Mesendoderm (in vitro differentiated cells): ENCODE measurements at regions not wholly inside any gene's neighbourhood (a gene's known extent, or its start where the extent isn't known, plus 50 kb on each side); places are given as distances from the start of the nearest gene placed in this dataset.

ENCODE experiments used
- DNase-seq: peaks from one replicate; pipeline ENCODE4 v3.0.0; 2013
- H2AK5ac ChIP-seq: 2 replicates; pipeline ENCODE4 v1.6.1; 2013; ENCODE audit warnings: low read length, inconsistent platforms
- H2BK120ac ChIP-seq: 2 replicates; pipeline ENCODE4 v1.6.1; 2013; ENCODE audit warnings: low read depth, mild to moderate bottlenecking, low read length, moderate library complexity, mixed read lengths
- H2BK15ac ChIP-seq: replicated peaks from 2 replicates; pipeline ENCODE4 v1.6.1; 2013; ENCODE audit warnings: low read depth, mild to moderate bottlenecking, moderate library complexity
- H2BK5ac ChIP-seq: 2 replicates; pipeline ENCODE4 v1.6.1; 2013; ENCODE audit warnings: low read length, inconsistent platforms
- H3K18ac ChIP-seq: 2 replicates; pipeline ENCODE4 v1.6.1; 2013; ENCODE audit warnings: mild to moderate bottlenecking, low read length, mixed read lengths
- H3K23ac ChIP-seq: one replicate; pipeline ENCODE4 v1.6.1; 2013; ENCODE audit warnings: low read length
- H3K27ac ChIP-seq: 2 replicates; pipeline ENCODE4 v1.5.1; 2013; ENCODE audit warnings: low read depth, mild to moderate bottlenecking, inconsistent platforms, low read length, moderate library complexity
- H3K27me3 ChIP-seq: 2 replicates; pipeline ENCODE4 v1.6.1; 2013; ENCODE audit warnings: low read length, control low read depth, mild to moderate bottlenecking, inconsistent platforms; ENCODE audit not compliant: insufficient read depth, poor library complexity
- H3K36me3 ChIP-seq: 2 replicates; pipeline ENCODE4 v1.6.1; 2013; ENCODE audit warnings: low read length, inconsistent platforms; ENCODE audit not compliant: control insufficient read depth, insufficient read depth
- H3K4ac ChIP-seq: one replicate; pipeline ENCODE4 v1.6.1; 2013; ENCODE audit warnings: low read depth, mild to moderate bottlenecking, low read length, moderate library complexity
- H3K4me1 ChIP-seq: 2 replicates; pipeline ENCODE4 v1.6.1; 2013; ENCODE audit warnings: low read depth, low read length, inconsistent platforms; ENCODE audit not compliant: control insufficient read depth
- H3K4me2 ChIP-seq: 2 replicates; pipeline ENCODE4 v1.6.1; 2013; ENCODE audit warnings: low read length
- H3K4me3 ChIP-seq: 2 replicates; pipeline ENCODE4 v1.5.1; 2013; ENCODE audit warnings: mild to moderate bottlenecking, low read length
- H3K56ac ChIP-seq: one replicate; pipeline ENCODE4 v1.6.1; 2013; ENCODE audit warnings: low read length
- H3K79me1 ChIP-seq: 2 replicates; pipeline ENCODE4 v1.6.1; 2013; ENCODE audit warnings: low read length, inconsistent platforms
- H3K79me2 ChIP-seq: 2 replicates; pipeline ENCODE4 v1.6.1; 2013; ENCODE audit warnings: mild to moderate bottlenecking, low read length; ENCODE audit not compliant: control insufficient read depth, insufficient read depth
- H3K9ac ChIP-seq: 2 replicates; pipeline ENCODE4 v1.6.1; 2013; ENCODE audit warnings: low read length, inconsistent platforms
- H4K5ac ChIP-seq: one replicate; pipeline ENCODE4 v1.6.1; 2013; ENCODE audit warnings: low read length
- H4K8ac ChIP-seq: one replicate; pipeline ENCODE4 v1.6.1; 2013; ENCODE audit warnings: low read depth, mild to moderate bottlenecking, control low read depth, low read length, moderate library complexity
- WGBS: extraction: QIAGEN DNeasy Blood & Tissue Kit; methylation state at CpG from one replicate; pipeline ENCODE4 v1.1.7; 2013; ENCODE audit warnings: low lambda C conversion rate, missing lambda C conversion rate; ENCODE audit not compliant: insufficient coverage; ENCODE audit errors: extremely low coverage; 5-methylcytosine and 5-hydroxymethylcytosine counted together

- H3K79me1 ChIP-seq: no peaks in the 10 kb centered on the region
- DNase-seq: no peak
- H3K36me3 ChIP-seq: no peaks in the 10 kb centered on the region
- H2BK5ac ChIP-seq: no peak overlapping the region
- no peaks in the 10 kb centered on the region for H3K79me2 ChIP-seq
- no peak overlapping the region for H2BK15ac ChIP-seq
- no peak overlapping the region for H4K8ac ChIP-seq
- no peak overlapping the region for H3K56ac ChIP-seq
- no peaks in the 10 kb centered on the region for H3K27me3 ChIP-seq
- no peak overlapping the region for H3K18ac ChIP-seq
- H2AK5ac ChIP-seq: no peak overlapping the region
- no peak overlapping the region for H3K9ac ChIP-seq
- no peak overlapping the region for H2BK120ac ChIP-seq
- no peak overlapping the region for H3K4ac ChIP-seq
- H4K5ac ChIP-seq: no peak overlapping the region
- H3K23ac ChIP-seq: no peak overlapping the region
- H3K4me3 ChIP-seq: no peak overlapping the region
- H3K27ac ChIP-seq: no peak overlapping the region
- no peak overlapping the region for H3K4me2 ChIP-seq
- WGBS: no CpG with 5 or more reads among the region's 1 CpG
- H3K4me1 ChIP-seq: no peaks in the 10 kb centered on the region
Measured at GRCh38 chr6:30804333-30804732, 60.0 kb upstream of the IER3 start.

GRCh38 chr6:30802731-30803130 lies 58.4 kb upstream of the IER3 start:
- Histone ChIP-seq H2BK120ac (no peak overlapping the region), H3K79me2 (no peaks in the 10 kb centered on the region), H3K9ac (no peak overlapping the region), H3K23ac (no peak overlapping the region), H4K8ac (no peak overlapping the region), H3K4me3 (no peak overlapping the region), H3K4ac (no peak overlapping the region), H3K56ac (no peak overlapping the region), H3K4me1 (no peaks in the 10 kb centered on the region), H2BK5ac (no peak overlapping the region), H3K27ac (no peak overlapping the region), H3K4me2 (no peak overlapping the region), H3K18ac (no peak overlapping the region), H3K36me3 (no peaks in the 10 kb centered on the region), H2AK5ac (peak overlapping the region; percentile 65), H3K27me3 (no peaks in the 10 kb centered on the region), H2BK15ac (no peak overlapping the region), H4K5ac (no peak overlapping the region), H3K79me1 (no peaks in the 10 kb centered on the region)
- DNase-seq: no peak
- WGBS: no CpG with 5 or more reads among the region's 1 CpG

GRCh38 chr6:30801950-30802349 lies 57.6 kb upstream of the IER3 start:
- no peak overlapping the region for H2BK5ac ChIP-seq
- H3K4me3 ChIP-seq: no peak overlapping the region
- no peak overlapping the region for H4K5ac ChIP-seq
- H3K27ac ChIP-seq: no peak overlapping the region
- H3K4me1 ChIP-seq: no peaks in the 10 kb centered on the region
- H3K23ac ChIP-seq: no peak overlapping the region
- WGBS: no CpG with 5 or more reads among the region's 8 CpGs
- no peaks in the 10 kb centered on the region for H3K36me3 ChIP-seq
- no peak overlapping the region for H2BK15ac ChIP-seq
- H3K79me2 ChIP-seq: no peaks in the 10 kb centered on the region
- no peak for DNase-seq
- H3K27me3 ChIP-seq: no peaks in the 10 kb centered on the region
- no peak overlapping the region for H3K56ac ChIP-seq
- H3K4me2 ChIP-seq: no peak overlapping the region
- H2BK120ac ChIP-seq: no peak overlapping the region
- H2AK5ac ChIP-seq: no peak overlapping the region
- no peak overlapping the region for H3K18ac ChIP-seq
- H3K4ac ChIP-seq: no peak overlapping the region
- no peak overlapping the region for H3K9ac ChIP-seq
- no peak overlapping the region for H4K8ac ChIP-seq
- no peaks in the 10 kb centered on the region for H3K79me1 ChIP-seq

GRCh38 chr6:30800871-30801270 lies 56.5 kb upstream of the IER3 start:
- H3K27me3 ChIP-seq: no peaks in the 10 kb centered on the region
- H3K79me2 ChIP-seq: no peaks in the 10 kb centered on the region
- no peak overlapping the region for H3K4ac ChIP-seq
- no peaks in the 10 kb centered on the region for H3K79me1 ChIP-seq
- no peak overlapping the region for H3K23ac ChIP-seq
- H3K9ac ChIP-seq: no peak overlapping the region
- no CpG with 5 or more reads among the region's 6 CpGs for WGBS
- H4K5ac ChIP-seq: no peak overlapping the region
- H3K56ac ChIP-seq: no peak overlapping the region
- no peak for DNase-seq
- no peaks in the 10 kb centered on the region for H3K36me3 ChIP-seq
- peak overlapping the region; percentile 41 for H4K8ac ChIP-seq
- no peak overlapping the region for H2BK120ac ChIP-seq
- H3K4me3 ChIP-seq: no peak overlapping the region
- no peaks in the 10 kb centered on the region for H3K4me1 ChIP-seq
- H2BK15ac ChIP-seq: no peak overlapping the region
- no peak overlapping the region for H3K18ac ChIP-seq
- no peak overlapping the region for H3K4me2 ChIP-seq
- no peak overlapping the region for H2AK5ac ChIP-seq
- H2BK5ac ChIP-seq: no peak overlapping the region
- no peak overlapping the region for H3K27ac ChIP-seq

- Histone ChIP-seq H2AK5ac (no peak overlapping the region), H3K4me3 (no peak overlapping the region), H3K27ac (no peak overlapping the region), H2BK120ac (no peak overlapping the region), H2BK5ac (no peak overlapping the region), H4K8ac (no peak overlapping the region), H3K56ac (no peak overlapping the region), H3K18ac (no peak overlapping the region), H3K4me1 (no peaks in the 10 kb centered on the region), H3K27me3 (no peaks in the 10 kb centered on the region), H3K4me2 (no peak overlapping the region), H4K5ac (no peak overlapping the region), H2BK15ac (no peak overlapping the region), H3K23ac (no peak overlapping the region), H3K4ac (no peak overlapping the region), H3K36me3 (no peaks in the 10 kb centered on the region), H3K9ac (no peak overlapping the region), H3K79me1 (no peaks in the 10 kb centered on the region), H3K79me2 (no peaks in the 10 kb centered on the region)
- WGBS: no CpG with 5 or more reads among the region's 3 CpGs
- DNase-seq: no peak
Measured at GRCh38 chr6:30799210-30799609, 54.9 kb upstream of the IER3 start.

GRCh38 chr6:30798494-30798893 lies 54.1 kb upstream of the IER3 start:
- Histone ChIP-seq H2BK120ac (no peak overlapping the region), H4K8ac (no peak overlapping the region), H3K4me2 (no peak overlapping the region), H3K56ac (no peak overlapping the region), H2BK15ac (no peak overlapping the region), H4K5ac (no peak overlapping the region), H3K9ac (no peak overlapping the region), H3K18ac (no peak overlapping the region), H3K27me3 (no peaks in the 10 kb centered on the region), H3K4me1 (no peaks in the 10 kb centered on the region), H3K36me3 (no peaks in the 10 kb centered on the region), H3K23ac (no peak overlapping the region), H3K27ac (no peak overlapping the region), H3K79me1 (no peaks in the 10 kb centered on the region), H3K4me3 (no peak overlapping the region), H3K4ac (no peak overlapping the region), H2AK5ac (no peak overlapping the region), H2BK5ac (no peak overlapping the region), H3K79me2 (no peaks in the 10 kb centered on the region)
- WGBS: no CpG with 5 or more reads among the region's 3 CpGs
- DNase-seq: no peak
